ENCODE measurements at regions not wholly inside any gene's neighbourhood (a gene's known extent, or its start where the extent isn't known, plus 50 kb on each side); places are given as distances from the start of the nearest gene placed in this dataset.

DNA sequence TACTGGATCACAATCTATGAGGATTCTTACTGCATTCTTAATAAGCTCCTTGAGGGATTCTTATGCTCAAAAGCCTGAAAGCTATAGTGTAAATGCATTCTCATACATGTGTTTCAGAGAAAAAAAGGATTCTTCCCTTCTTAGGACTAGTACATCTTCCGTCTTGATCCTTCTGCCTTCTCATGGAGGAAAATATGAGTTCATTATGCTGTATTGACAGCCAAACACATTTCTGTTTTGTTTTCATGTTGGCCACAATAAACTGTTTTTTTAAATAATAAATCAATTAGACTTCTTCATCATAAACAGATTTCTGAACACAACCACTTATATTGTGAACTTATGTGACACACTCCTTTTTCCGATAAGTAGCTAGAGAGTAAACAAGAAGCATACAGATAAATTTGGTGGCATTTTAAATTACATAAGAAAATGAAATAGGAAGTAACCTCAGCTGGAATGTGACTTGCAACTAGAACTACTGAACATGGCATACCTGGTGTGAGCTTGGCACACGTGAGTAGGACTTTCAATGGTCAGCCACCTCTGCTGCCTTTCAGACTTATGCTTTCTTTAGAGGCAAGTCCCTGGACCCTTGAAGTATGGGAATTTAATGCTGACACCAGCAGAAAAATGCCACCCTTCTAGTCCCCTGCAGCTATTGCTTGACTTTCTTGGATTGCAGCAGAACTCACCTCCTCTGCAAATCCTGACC, 350.4 kb downstream of the BCKDHB start:
- no peak overlapping the region for H3K27ac ChIP-seq (ENCODE audit: low read depth)
- H3K4me3 ChIP-seq (ENCODE audit: low read depth, low read length): no peak overlapping the region
- no peak for DNase-seq (ENCODE audit: extremely low spot score)
- 85% methylated on average over 3 of the region's 3 CpGs for WGBS
- H3K36me3 ChIP-seq (ENCODE audit: insufficient read depth): no peaks in the 10 kb centered on the region
- no peaks in the 10 kb centered on the region for H3K4me1 ChIP-seq (ENCODE audit: insufficient read depth)

DNA sequence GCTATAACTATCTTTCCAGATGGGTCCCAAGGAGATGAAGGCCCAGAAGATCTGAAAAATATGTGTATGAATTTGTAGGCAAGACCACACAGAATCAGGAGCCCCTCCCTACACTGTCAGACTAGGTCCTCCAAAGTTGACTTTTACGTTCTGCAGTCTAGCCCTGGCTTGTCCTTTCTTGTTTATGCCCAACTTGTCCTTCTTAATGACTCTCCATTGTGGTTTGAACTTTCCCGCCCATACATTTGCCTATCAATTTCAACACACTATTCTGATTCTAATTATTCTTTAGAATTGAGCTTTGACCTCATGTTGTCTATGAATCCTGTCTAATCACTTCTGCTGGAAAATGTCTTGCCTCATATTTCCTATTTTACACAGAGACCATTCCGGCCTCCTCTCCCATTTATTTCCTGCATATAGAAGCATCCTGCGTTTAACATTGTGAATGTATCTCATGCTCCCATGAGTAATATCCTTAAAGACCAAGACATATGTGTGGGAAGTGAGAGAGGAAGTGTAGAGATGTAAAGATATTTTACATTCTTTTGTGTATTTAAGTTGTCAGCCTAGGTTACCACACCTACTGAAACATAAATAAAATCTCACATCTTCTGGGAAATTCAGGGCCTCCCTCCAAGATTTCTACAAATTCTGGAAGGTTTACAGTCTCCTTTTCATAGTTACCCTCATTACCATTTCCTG, 348.3 kb downstream of the BCKDHB start:
- H3K36me3 ChIP-seq (ENCODE audit: insufficient read depth): no peaks in the 10 kb centered on the region
- DNase-seq (ENCODE audit: extremely low spot score): no peak
- 79% methylated on average over 4 of the region's 4 CpGs for WGBS
- H3K4me1 ChIP-seq (ENCODE audit: insufficient read depth): no peaks in the 10 kb centered on the region
- no peak overlapping the region for H3K4me3 ChIP-seq (ENCODE audit: low read depth, low read length)
- no peak overlapping the region for H3K27ac ChIP-seq (ENCODE audit: low read depth)

DNA sequence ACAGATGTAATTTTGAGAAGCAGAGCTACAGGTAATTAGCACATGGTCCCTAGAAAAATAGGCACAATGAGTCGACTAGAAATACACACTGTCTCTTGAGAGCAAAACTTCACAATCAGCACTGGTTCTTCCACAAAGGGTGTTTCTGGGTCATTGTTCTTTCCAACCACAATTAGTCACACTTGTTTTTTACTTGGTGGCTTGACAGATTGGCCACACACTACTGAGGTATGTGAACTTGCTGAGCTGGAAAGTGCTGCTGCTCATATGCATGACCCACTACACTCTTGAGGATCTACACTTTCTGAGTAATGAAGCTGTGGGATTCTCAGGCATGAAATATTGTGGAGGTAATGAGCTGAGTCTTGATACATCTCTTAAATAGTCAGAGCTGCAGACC, 347.7 kb downstream of the BCKDHB start:
- DNase-seq (ENCODE audit: extremely low spot score): no peak
- Histone ChIP-seq H3K4me1 (ENCODE audit: insufficient read depth) (no peaks in the 10 kb centered on the region), H3K27ac (ENCODE audit: low read depth) (no peak overlapping the region), H3K4me3 (ENCODE audit: low read depth, low read length) (no peak overlapping the region), H3K36me3 (ENCODE audit: insufficient read depth) (no peaks in the 10 kb centered on the region)
- 67% methylated on average over 1 of the region's 1 CpG for WGBS

DNA sequence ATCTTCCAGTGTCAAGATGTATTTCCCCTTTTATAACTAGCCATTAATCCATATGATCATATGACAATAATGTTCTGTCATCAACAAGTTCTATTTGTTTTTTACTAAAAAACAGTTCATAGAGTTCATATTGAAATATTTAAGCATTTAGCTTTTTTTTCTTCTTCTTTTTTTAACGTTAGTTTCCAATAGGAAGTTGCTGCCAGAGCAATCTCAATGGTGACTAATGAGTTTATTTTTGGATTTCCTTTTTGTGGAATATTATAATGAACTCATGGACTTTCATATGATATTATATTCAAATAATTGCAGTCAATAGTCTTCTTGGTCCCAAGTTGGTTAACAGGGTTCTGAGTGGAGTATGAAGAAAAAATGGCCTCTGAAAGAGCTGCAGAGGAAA, 343.3 kb downstream of the BCKDHB start:
- Histone ChIP-seq H3K4me3 (ENCODE audit: low read depth, low read length) (no peak overlapping the region), H3K4me1 (ENCODE audit: insufficient read depth) (no peaks in the 10 kb centered on the region), H3K36me3 (ENCODE audit: insufficient read depth) (no peaks in the 10 kb centered on the region), H3K27ac (ENCODE audit: low read depth) (no peak overlapping the region)
- no peak for DNase-seq (ENCODE audit: extremely low spot score)
- WGBS: 47% methylated on average over 1 of the region's 1 CpG

DNA sequence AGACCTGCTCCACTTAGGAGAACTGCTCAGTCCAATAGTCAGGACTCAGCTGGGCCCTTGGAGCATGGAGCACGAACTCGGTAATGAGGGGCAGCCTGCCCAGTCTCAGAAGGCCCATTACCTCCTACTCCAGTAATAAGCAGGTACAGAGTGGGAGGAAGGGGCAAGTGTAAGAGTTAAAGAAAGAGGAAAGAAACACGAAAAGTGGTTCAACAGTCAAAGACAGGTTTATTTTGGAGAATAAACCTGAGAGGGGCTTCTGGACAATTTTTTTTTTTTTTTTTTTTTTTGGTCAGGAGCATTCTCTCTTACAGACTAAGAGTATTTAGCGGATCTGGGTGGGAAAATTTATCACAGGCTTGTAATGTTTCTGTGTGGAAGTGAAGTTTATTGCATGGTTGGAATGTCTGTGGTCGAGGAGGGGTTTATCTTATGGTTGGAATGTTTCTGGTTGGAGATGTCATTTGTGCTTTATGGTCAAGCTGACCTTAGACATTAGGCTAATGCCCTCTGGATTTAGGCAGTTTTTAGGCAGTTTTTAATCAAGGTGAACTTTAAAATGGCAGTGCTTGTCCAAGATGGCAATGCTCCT, 340.1 kb downstream of the BCKDHB start:
- Histone ChIP-seq H3K36me3 (ENCODE audit: insufficient read depth) (no peaks in the 10 kb centered on the region), H3K4me3 (ENCODE audit: low read depth, low read length) (no peak overlapping the region), H3K27ac (ENCODE audit: low read depth) (no peak overlapping the region), H3K4me1 (ENCODE audit: insufficient read depth) (no peaks in the 10 kb centered on the region)
- no peak for DNase-seq (ENCODE audit: extremely low spot score)
- 96% methylated on average over 5 of the region's 5 CpGs for WGBS

DNA sequence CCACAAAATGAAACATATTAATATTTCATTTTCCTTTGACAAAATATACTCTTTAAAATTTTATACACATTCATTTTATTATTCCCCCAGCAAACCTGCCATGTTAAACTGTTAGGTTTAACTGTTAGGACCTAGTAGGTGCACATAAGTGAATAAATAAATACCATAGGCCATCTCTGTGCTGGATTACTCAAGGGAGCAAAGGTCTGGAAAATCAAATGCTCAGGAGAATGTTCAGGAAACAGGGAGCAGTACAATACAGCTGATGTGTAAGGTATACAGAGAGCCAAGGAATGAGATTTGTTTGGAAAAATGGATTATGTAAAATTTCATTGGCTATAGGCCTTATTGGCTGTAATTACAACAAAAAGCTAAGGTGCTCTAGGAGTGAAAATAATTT, 339.3 kb downstream of the BCKDHB start:
- Histone ChIP-seq H3K36me3 (ENCODE audit: insufficient read depth) (no peaks in the 10 kb centered on the region), H3K27ac (ENCODE audit: low read depth) (no peak overlapping the region), H3K4me1 (ENCODE audit: insufficient read depth) (no peaks in the 10 kb centered on the region), H3K4me3 (ENCODE audit: low read depth, low read length) (no peak overlapping the region)
- DNase-seq (ENCODE audit: extremely low spot score): no peak

DNA sequence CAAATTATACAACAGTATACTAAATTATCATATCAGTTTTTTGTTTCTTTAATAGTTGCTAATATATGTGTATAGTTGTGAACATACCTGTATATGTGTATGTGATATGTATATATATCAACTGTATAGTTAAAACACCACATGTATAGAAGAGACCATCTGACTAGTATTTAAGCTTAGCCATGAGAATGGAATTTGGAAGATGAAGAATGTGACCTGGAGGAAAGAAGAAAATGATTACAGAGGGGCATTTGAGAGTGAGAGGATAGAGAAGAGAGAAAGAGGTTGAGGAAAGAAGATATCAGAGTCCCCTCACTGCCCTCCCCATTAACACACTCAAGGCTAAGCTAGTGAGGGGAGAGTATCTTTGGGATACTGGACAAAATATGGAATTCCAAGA, 335.9 kb downstream of the BCKDHB start:
- no peaks in the 10 kb centered on the region for H3K36me3 ChIP-seq (ENCODE audit: insufficient read depth)
- H3K4me1 ChIP-seq (ENCODE audit: insufficient read depth): no peaks in the 10 kb centered on the region
- no peak overlapping the region for H3K4me3 ChIP-seq (ENCODE audit: low read depth, low read length)
- DNase-seq (ENCODE audit: extremely low spot score): no peak
- H3K27ac ChIP-seq (ENCODE audit: low read depth): no peak overlapping the region

DNA sequence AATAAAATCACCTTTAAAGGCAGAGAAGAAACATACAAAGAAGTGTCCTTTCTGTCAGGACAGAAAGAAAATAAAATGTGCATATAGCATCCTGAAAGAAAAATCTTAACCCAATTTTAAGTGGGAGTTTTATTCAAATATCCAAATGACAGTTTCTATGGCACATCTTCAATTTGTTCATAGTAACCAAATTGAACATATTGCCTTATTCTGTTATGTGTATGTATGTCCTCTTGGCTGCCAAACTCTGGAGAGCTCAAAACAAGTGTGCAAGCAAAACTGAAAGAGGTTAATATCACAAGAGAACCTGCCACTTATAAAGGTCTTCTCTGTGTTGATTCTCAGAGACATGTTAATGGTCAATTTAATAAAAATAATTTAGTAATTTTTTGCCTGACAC, 334.7 kb downstream of the BCKDHB start:
- DNase-seq (ENCODE audit: extremely low spot score): no peak
- Histone ChIP-seq H3K4me3 (ENCODE audit: low read depth, low read length) (no peak overlapping the region), H3K4me1 (ENCODE audit: insufficient read depth) (no peaks in the 10 kb centered on the region), H3K36me3 (ENCODE audit: insufficient read depth) (no peaks in the 10 kb centered on the region), H3K27ac (ENCODE audit: low read depth) (no peak overlapping the region)

DNA sequence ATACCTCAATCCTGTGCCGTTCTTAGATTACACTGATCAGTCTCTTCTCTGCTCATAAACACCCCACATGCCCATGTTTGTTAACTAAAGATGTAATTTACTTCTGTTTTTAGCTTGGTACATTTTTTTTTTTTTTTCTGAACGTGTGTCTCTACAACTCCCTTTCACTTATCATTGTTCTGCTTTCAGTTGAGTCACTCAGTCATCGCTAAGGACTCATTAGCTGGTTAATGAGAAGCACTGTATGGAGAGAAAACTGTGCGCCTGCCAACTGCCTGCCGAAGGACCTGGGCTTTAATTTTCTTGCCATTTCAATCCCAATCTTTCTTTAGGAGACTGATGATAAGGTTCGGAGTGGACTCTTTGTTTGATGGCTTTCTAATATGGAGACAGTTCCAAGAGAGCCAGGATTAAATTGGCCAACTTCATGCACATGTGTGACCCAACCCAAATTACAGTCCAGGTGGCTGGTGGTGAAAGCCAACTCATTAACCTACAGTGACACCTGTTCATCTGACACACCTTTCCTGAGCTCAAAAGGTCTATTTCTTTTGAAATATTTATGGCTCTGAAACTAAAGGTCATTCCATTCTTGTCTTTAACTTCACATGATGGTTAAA, 334.1 kb downstream of the BCKDHB start:
- H3K4me3 ChIP-seq (ENCODE audit: low read depth, low read length): no peak overlapping the region
- no peak for DNase-seq (ENCODE audit: extremely low spot score)
- 85% methylated on average over 6 of the region's 6 CpGs for WGBS
- no peak overlapping the region for H3K27ac ChIP-seq (ENCODE audit: low read depth)
- no peaks in the 10 kb centered on the region for H3K36me3 ChIP-seq (ENCODE audit: insufficient read depth)
- H3K4me1 ChIP-seq (ENCODE audit: insufficient read depth): no peaks in the 10 kb centered on the region

DNA sequence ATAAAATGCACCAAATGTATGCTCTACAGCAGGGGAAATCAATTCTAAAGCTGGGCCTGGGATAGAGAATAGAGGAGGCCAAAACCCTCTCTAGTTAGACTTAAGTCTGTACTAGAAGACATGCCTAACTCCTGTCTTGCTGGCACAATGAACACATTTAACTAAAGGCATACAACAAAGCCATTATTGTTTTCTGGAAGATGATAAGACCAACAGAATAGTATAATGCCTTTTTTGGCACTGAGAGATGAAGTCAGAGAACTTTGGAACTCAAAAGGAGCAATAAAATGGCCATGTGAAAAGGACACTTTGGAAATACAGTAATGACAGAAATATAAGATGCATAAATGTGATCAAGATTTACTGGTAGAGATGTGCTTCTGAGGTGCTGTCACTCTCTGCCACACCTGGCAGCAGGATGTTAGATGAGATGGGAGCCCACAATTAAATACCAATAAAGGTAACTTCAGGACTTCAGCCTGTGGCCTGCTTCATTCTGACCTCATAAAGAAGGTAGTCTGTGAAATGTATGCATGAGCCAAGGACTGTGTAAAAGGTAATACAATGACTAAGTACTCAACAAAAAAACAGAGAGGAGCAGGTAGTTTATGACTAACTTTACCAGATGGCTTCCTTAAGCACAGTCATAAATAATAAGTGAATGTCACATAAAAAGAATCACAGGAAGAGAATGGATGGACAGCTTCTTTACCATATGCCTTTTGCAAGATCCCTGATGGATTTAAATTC, 333.4 kb downstream of the BCKDHB start:
- DNase-seq (ENCODE audit: extremely low spot score): no peak
- Histone ChIP-seq H3K27ac (ENCODE audit: low read depth) (no peak overlapping the region), H3K4me1 (ENCODE audit: insufficient read depth) (no peaks in the 10 kb centered on the region), H3K36me3 (ENCODE audit: insufficient read depth) (no peaks in the 10 kb centered on the region), H3K4me3 (ENCODE audit: low read depth, low read length) (no peak overlapping the region)

DNA sequence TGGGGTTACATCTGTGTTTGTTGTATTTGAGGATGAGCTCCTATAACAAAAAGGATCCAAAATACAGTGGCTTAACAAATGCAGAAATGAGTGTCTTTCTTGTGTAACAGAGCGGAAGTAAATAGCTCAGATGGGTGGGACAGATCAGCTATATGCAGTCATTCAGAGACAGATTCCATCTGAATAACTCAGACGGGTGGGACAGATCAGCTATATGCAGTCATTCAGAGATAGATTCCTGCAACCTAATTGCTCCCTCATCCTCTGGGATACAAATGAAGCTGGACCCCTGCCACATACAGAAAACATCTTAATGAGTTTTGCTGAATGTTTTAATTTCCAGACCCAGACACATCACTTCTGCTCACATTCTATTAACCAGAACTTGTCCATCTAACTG, 332.3 kb downstream of the BCKDHB start:
- no peak for DNase-seq (ENCODE audit: extremely low spot score)
- no peak overlapping the region for H3K4me3 ChIP-seq (ENCODE audit: low read depth, low read length)
- H3K27ac ChIP-seq (ENCODE audit: low read depth): no peak overlapping the region
- WGBS: 71% methylated on average over 2 of the region's 2 CpGs
- H3K36me3 ChIP-seq (ENCODE audit: insufficient read depth): no peaks in the 10 kb centered on the region
- H3K4me1 ChIP-seq (ENCODE audit: insufficient read depth): no peaks in the 10 kb centered on the region

DNA sequence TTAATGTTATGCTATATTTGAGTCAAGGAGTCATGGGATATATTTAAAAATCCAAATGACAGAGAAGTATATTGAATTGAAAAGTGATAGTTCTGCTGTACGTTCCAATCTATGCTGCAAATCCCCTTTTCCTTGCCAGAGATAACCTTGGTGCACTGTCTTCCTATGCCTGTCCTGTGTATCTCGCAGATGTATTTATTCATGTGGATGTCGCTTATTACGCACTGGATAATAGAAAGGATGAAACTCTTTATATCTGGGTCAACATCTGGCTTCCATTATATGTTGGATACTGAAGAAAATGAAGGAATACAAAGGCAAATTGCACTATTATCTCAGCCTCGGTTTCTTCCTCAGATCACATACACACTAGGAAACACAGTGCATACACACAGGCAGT, 331.3 kb downstream of the BCKDHB start:
- no peaks in the 10 kb centered on the region for H3K36me3 ChIP-seq (ENCODE audit: insufficient read depth)
- H3K27ac ChIP-seq (ENCODE audit: low read depth): no peak overlapping the region
- no peak overlapping the region for H3K4me3 ChIP-seq (ENCODE audit: low read depth, low read length)
- 77% methylated on average over 5 of the region's 5 CpGs for WGBS
- peaks cover 1% of the 10 kb centered on the region for H3K4me1 ChIP-seq (ENCODE audit: insufficient read depth)
- no peak for DNase-seq (ENCODE audit: extremely low spot score)

DNA sequence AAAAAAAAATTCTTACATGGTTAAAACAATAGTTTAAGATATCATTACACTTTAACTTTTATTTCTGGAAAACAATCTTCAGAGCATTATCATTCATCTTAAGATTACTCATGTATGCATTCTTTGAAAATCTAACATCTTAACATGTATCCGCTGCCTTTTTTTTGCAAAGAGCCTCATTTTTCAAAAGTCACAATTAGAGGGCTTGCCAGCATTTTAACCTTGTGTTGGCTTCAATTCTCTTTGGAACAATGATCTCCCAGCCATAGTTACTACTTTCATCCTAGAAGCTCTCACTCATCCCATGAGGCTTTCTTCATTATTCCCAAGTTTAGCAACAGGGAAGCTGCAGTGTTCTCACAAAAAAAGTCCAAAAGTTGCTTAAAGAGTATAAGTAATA, 330.8 kb downstream of the BCKDHB start:
- WGBS: 78% methylated on average over 1 of the region's 1 CpG
- H3K4me1 ChIP-seq (ENCODE audit: insufficient read depth): peaks cover 1% of the 10 kb centered on the region
- no peak overlapping the region for H3K4me3 ChIP-seq (ENCODE audit: low read depth, low read length)
- DNase-seq (ENCODE audit: extremely low spot score): no peak
- H3K36me3 ChIP-seq (ENCODE audit: insufficient read depth): no peaks in the 10 kb centered on the region
- H3K27ac ChIP-seq (ENCODE audit: low read depth): no peak overlapping the region

Data from urinary bladder (tissue), 3 donors.